ENCODE measurements at regions not wholly inside any gene's neighbourhood (a gene's known extent, or its start where the extent isn't known, plus 50 kb on each side); places are given as distances from the start of the nearest gene placed in this dataset.

DNA sequence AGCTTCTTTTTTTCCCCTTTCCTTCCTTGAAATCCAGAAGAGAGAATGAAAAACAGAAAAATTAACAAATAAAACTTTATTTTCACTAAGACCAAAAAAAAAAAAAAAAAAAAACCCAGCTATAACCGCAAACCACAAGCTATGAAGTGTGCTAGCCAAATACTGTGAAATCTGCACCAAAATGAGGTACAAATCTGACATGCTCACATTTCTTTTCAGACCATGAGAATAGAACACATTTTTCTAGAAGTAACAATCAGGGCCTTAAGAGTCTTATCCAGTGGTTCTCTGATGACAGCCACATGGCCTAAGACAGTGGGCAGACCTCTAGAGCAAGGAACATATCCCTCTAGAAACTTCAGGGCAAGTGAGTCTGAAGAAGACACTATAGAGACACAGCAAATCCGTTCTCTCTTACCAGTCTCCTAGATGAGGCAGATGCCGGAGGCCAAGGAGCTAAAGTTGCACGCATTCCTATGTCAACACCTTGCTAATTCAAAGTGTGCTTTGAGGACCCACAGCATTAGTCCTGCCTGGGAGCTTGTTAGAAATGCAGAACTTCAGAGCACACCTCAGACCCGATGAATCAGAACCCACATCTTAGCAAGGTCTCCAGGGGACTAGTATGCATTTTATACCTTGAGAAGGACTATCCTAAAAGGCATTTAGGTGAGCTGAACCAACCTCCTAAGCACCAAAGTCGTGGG lies 317.1 kb downstream of the MYCN start:
- TF ChIP-seq, protein P1, sequence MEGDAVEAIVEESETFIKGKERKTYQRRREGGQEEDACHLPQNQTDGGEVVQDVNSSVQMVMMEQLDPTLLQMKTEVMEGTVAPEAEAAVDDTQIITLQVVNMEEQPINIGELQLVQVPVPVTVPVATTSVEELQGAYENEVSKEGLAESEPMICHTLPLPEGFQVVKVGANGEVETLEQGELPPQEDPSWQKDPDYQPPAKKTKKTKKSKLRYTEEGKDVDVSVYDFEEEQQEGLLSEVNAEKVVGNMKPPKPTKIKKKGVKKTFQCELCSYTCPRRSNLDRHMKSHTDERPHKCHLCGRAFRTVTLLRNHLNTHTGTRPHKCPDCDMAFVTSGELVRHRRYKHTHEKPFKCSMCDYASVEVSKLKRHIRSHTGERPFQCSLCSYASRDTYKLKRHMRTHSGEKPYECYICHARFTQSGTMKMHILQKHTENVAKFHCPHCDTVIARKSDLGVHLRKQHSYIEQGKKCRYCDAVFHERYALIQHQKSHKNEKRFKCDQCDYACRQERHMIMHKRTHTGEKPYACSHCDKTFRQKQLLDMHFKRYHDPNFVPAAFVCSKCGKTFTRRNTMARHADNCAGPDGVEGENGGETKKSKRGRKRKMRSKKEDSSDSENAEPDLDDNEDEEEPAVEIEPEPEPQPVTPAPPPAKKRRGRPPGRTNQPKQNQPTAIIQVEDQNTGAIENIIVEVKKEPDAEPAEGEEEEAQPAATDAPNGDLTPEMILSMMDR (IDR thresholded peaks at IDR 0.05), result no peak
- TF ChIP-seq EP300 (IDR thresholded peaks at IDR 0.05), result no peak

Data from gastroesophageal sphincter (tissue), 3 donors.